Right lobe of liver (tissue), 6 donors: ENCODE measurements at regions not wholly inside any gene's neighbourhood (a gene's known extent, or its start where the extent isn't known, plus 50 kb on each side); places are given as distances from the start of the nearest gene placed in this dataset.

Experiments
- ATAC-seq, 4 donors: fragments of 200-7000 bp; cut with Tn5 transposase; one replicate each; pipeline ENCODE4 v1.9.1; 2020; ENCODE audit warnings: mild to moderate bottlenecking in 4 of 4, moderate library complexity in 4 of 4
- DNase-seq, 3 donors: peaks; one replicate each; pipeline ENCODE4 v3.0.0-alpha.2; 2020
- H3K27ac ChIP-seq, 3 donors: fragments of 200-600 bp; one replicate each; pipeline ENCODE4 v1.8.0; 2022
- H3K27me3 ChIP-seq, 2 donors: fragments of 200-600 bp; one replicate each; pipeline ENCODE4 v1.8.0; 2022
- H3K36me3 ChIP-seq, 4 donors: fragments of 200-600 bp; sonication (generic) in 1 of 4; one replicate each; pipeline versions ENCODE4 v1.5.1 to v1.8.0; 2017 to 2022; ENCODE audit warnings: control low read depth in 1 of 4
- H3K4me1 ChIP-seq, 4 donors: fragments of 200-600 bp; sonication (generic) in 1 of 4; one replicate each; pipeline versions ENCODE4 v1.5.1 to v1.8.0; 2017 to 2022; ENCODE audit warnings: control low read depth in 1 of 4
- H3K4me3 ChIP-seq, 3 donors: fragments of 200-600 bp; one replicate each; pipeline ENCODE4 v1.8.0; 2022
- H3K9me3 ChIP-seq, 4 donors: fragments of 200-600 bp; sonication (generic) in 1 of 4; one replicate each; pipeline versions ENCODE4 v1.5.1 to v1.8.0; 2017 to 2022; ENCODE audit warnings: control low read depth in 1 of 4
- POLR2A ChIP-seq: fragments of 450-650 bp; IDR thresholded peaks from one replicate; pipeline ENCODE4 v1.6.1; 2017; ENCODE audit warnings: antibody characterized with exemption, mild to moderate bottlenecking
- WGBS: methylation state at CpG from one replicate; pipeline ENCODE4 v1.1.6; 2018; ENCODE audit warnings: low coverage, low lambda C conversion rate; ENCODE audit not compliant: insufficient coverage; ENCODE audit errors: missing lambda C conversion rate; 5-methylcytosine and 5-hydroxymethylcytosine counted together
- intact Hi-C, 2 donors: fragments of 100-400 bp; cut with DNase I; formaldehyde crosslinking; loops; one replicate each; pipeline versions ENCODE4 v1.11.2 to v1.14.1; 2022
- TF ChIP-seq, protein P1 (sequence below), 4 donors: fragments of 200-600 bp in 3 of 4; fragments of 450-650 bp in 1 of 4; IDR thresholded peaks; one replicate each; pipeline versions ENCODE4 v1.5.1 to v1.8.0; 2016 to 2022; ENCODE audit warnings: antibody characterized with exemption in 4 of 4, mild to moderate bottlenecking in 2 of 4
- donor health status: DM: no; HTN: yes; CAD: no.
- donor health status: DM: no; HTN: no; CAD: no.
- donor health status: DM: no; HTN: no; CAD: no.
- donor health status: DM: no; HTN: yes; CAD: no.
- donor health status: DM: no; HTN: yes; CAD: no.

DNA sequence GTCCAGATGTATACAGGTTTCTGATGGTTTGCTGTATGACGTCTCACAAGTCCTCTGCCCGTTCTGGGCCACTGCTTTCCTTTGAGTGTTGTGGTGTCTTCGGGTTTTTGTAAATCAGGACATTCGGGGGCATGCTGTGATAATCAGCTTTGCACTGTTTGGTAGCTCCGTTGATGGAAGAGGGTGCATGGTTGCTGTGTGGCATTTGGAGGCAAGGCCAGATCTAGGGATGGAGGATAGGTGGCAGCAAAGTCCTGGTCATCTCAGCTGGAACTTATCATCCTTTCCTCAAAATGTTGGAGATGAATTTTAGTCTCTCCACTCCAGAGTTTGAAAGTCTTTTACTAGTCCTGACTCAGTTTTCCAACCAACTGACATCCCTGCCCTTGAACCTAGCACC, 91.0 kb downstream of the SCP2D1 start:
- H3K27me3 ChIP-seq = no peaks in the 10 kb centered on the region
- TF ChIP-seq, protein P1, sequence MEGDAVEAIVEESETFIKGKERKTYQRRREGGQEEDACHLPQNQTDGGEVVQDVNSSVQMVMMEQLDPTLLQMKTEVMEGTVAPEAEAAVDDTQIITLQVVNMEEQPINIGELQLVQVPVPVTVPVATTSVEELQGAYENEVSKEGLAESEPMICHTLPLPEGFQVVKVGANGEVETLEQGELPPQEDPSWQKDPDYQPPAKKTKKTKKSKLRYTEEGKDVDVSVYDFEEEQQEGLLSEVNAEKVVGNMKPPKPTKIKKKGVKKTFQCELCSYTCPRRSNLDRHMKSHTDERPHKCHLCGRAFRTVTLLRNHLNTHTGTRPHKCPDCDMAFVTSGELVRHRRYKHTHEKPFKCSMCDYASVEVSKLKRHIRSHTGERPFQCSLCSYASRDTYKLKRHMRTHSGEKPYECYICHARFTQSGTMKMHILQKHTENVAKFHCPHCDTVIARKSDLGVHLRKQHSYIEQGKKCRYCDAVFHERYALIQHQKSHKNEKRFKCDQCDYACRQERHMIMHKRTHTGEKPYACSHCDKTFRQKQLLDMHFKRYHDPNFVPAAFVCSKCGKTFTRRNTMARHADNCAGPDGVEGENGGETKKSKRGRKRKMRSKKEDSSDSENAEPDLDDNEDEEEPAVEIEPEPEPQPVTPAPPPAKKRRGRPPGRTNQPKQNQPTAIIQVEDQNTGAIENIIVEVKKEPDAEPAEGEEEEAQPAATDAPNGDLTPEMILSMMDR (IDR thresholded peaks at IDR 0.05) = peak; percentile 8 to 36 (median 35)
- no peak for TF ChIP-seq POLR2A
- WGBS = 27% methylated on average over 4 of the region's 5 CpGs
- no peaks in the 10 kb centered on the region for H3K9me3 ChIP-seq
- H3K4me3 ChIP-seq = no peak overlapping the region
- H3K27ac ChIP-seq = no peak overlapping the region
- intact Hi-C loops = no loop called here
- no peaks in the 10 kb centered on the region for H3K36me3 ChIP-seq
- peak in 3 of 4 donors; percentile 44 to 60 (median 47) for ATAC-seq
- no peaks in the 10 kb centered on the region for H3K4me1 ChIP-seq
- DNase-seq = no peak

DNA sequence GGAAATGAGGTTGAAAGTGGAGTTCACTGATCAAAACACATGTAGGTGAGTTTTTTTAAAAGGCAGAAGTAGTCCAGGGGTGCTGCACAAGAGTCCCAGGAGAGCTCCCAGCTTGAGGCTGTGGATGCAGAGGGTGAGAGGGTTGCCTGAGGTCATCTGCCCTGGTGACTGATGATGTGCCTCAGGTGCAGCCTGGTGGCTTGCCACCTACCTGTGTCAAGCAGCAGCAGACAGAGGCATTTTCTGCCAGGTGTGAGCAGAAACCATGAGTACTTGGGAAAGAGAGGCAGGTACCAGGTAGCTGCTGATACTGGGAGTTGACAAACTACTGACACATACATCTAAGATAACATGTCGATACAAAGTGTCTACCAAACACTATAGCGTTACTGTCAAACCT, 92.5 kb downstream of the SCP2D1 start:
- WGBS = 79% methylated on average over 2 of the region's 2 CpGs
- Histone ChIP-seq H3K27ac (no peak overlapping the region), H3K4me3 (no peak overlapping the region), H3K27me3 (no peaks in the 10 kb centered on the region), H3K9me3 (no peaks in the 10 kb centered on the region), H3K4me1 (no peaks in the 10 kb centered on the region), H3K36me3 (no peaks in the 10 kb centered on the region)
- DNase-seq = no peak
- no peak for ATAC-seq
- intact Hi-C loops = no loop called here
- TF ChIP-seq, protein P1 (IDR thresholded peaks at IDR 0.05) = no peak

DNA sequence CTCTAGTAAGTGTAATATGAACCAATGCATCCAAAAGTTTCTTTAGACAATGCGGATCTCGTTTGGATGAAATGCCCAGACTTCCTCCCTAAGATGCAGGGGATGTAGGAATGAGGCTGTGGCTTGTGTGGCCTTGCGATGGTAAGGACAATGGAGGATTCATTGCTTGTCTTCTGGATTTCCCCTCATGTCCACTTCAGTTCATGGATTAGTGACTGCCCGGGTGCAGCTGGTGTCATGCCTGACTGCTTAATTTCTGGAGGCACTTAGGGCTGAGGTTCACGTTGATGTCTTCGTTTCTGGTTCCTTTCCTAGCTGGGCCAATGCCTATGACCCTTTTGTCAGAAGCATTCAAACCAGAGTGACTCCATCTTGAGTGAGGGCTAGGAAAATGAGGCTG, 93.8 kb downstream of the SCP2D1 start:
- H3K36me3 ChIP-seq = no peaks in the 10 kb centered on the region
- H3K27me3 ChIP-seq = no peaks in the 10 kb centered on the region
- 75% methylated on average over 6 of the region's 6 CpGs for WGBS
- ATAC-seq = no peak
- H3K4me1 ChIP-seq = no peaks in the 10 kb centered on the region
- no peak overlapping the region for H3K4me3 ChIP-seq
- DNase-seq = no peak
- no peak overlapping the region for H3K27ac ChIP-seq
- intact Hi-C loops = no loop called here
- TF ChIP-seq, protein P1 (IDR thresholded peaks at IDR 0.05) = no peak
- no peak for TF ChIP-seq POLR2A
- H3K9me3 ChIP-seq = no peaks in the 10 kb centered on the region

DNA sequence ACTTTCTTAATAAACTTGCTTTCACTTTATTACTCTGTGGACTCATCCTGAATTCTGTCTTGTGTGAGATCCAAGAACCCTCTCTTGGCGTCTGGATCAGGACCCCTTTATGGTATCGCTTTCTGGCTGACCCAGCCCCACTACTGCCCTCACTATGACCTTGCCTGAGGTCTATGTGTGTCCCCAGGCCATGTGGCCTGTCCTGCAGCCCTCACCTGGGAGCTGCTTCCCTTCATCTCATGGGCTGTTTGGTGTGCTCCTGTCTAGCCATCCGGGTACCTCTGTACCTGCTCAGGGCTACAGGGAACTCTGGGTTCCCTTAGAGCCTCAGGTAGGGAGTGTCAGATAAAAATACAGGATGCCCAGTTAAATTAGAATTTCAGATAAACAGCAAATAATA, 94.5 kb downstream of the SCP2D1 start:
- DNase-seq = no peak
- Histone ChIP-seq H3K4me1 (no peaks in the 10 kb centered on the region), H3K9me3 (no peaks in the 10 kb centered on the region), H3K36me3 (no peaks in the 10 kb centered on the region), H3K27me3 (no peaks in the 10 kb centered on the region), H3K4me3 (no peak overlapping the region), H3K27ac (no peak overlapping the region)
- TF ChIP-seq, protein P1 (IDR thresholded peaks at IDR 0.05) = no peak
- TF ChIP-seq POLR2A = no peak
- ATAC-seq = no peak
- 46% methylated on average over 3 of the region's 3 CpGs for WGBS
- intact Hi-C loops = no loop called here

DNA sequence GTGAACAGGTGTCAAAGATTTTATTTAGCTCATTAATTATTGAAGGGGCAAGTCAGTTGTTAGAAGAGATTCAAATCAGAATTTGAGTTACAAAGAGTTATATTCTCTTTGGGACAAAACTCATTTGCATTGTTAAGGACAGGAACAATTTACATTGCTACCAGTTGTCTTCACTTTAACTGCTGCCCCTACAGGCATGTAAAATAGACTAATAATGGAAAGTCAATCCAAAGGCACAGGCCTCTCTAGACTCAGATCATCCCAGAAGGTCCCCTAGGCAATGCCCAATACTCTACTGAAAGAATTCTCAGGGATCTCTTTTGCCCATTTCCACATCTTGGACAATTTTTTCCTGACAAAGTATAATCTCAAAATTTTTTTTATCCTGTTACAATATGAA, 95.7 kb downstream of the SCP2D1 start:
- H3K9me3 ChIP-seq = no peaks in the 10 kb centered on the region
- intact Hi-C loops = no loop called here

More for the DNA sequence above, 95.7 kb downstream of the SCP2D1 start:
- H3K4me1 ChIP-seq = no peaks in the 10 kb centered on the region
- H3K27ac ChIP-seq = no peak overlapping the region
- H3K36me3 ChIP-seq = no peaks in the 10 kb centered on the region
- H3K27me3 ChIP-seq = no peaks in the 10 kb centered on the region
- no peak overlapping the region for H3K4me3 ChIP-seq
- ATAC-seq (no peak), DNase-seq (no peak)
- TF ChIP-seq POLR2A = no peak
- TF ChIP-seq, protein P1 (IDR thresholded peaks at IDR 0.05) = no peak
